Stimulated activated CD4-positive, alpha-beta T cell treated with anti-CD3 and anti-CD28 coated beads, Interleukin-12 subunit alpha, Interleukin-12 subunit beta, amount 100 ng/mL, for 48 hours (primary cell): ENCODE measurements at regions not wholly inside any gene's neighbourhood (a gene's known extent, or its start where the extent isn't known, plus 50 kb on each side); places are given as distances from the start of the nearest gene placed in this dataset.

Experiments
- DNase-seq, 3 donors: peaks; one replicate each; pipeline ENCODE4 v3.0.0-alpha.2; 2020; ENCODE audit warnings: low read depth in 2 of 3, low spot score in 1 of 3

DNA sequence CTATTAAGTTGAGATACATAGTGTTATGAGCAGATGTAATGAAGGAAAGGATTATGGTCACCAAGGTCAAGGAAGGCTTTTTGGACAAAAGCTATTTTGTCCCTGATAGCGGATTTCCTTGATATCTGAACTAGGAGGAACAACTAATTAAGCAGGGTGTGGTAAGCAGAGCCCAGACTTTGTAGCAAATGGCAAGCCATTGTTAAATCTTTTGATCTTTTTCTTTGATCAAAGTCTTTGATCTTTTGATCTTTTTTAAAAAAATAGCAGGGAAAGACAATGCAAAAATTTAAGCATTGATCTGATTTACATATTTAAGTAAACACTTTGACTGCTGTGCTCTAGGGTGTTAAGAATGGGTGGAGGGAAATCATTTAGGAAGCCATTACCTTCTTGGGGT lies 1242.0 kb downstream of the MAT2B start:
- no peak for DNase-seq

DNA sequence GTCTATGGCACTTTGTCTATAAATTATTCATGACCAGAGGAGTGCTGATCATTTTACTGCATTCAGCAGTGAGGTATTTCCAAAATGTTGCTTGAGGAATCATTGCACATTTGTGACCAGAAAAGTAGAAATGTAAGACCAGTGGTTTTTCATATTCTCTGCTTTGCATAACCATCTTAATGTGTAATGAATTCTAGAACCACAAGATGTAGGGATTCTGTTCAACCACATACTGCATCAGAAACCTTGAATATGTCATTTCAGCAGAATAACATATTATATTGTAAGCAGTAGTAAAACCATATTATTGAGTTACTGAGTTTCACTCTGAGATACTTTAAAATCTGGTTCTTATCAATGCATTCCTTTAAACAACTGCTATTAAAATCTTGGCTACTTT lies 1243.4 kb downstream of the MAT2B start:
- no peak for DNase-seq

DNA sequence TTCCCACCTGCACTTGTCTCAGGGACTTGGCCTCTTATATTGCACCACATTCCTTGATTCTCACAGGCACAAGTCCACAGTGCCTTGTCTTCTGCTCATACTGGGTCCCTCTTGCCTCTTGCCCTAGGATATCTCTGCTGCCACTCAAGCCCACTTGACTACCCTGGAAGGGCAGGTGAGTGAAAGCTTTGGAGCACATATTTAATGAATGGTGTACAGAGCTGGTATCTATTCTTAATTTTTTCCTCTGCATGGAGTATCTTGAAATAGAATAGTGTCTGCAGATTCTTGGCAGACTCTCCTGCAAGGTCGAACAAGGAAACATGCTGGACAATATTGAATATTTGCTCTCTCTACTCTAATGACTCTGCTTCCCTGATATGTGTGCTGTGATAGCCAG lies 1248.0 kb downstream of the MAT2B start:
- DNase-seq: no peak

DNA sequence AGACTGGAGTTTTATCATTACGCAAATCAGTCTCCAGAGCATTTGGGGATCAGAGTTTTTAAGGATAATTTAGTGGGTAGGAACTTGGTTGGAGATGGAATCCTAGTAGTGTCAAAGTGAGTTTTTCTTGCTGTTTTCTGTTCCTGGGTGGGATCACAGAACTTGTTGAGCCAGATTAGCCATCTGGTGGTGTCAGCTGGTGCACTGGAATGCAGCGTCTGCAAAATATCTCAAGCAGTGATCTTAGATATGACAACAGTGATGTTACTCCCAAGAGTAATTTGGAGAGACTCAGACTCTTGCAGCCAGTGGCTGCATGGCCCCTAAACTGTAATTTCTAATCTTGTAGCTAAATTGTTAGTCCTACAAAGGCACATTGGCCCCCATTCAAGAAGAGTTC lies 1257.8 kb downstream of the MAT2B start:
- DNase-seq: no peak

DNA sequence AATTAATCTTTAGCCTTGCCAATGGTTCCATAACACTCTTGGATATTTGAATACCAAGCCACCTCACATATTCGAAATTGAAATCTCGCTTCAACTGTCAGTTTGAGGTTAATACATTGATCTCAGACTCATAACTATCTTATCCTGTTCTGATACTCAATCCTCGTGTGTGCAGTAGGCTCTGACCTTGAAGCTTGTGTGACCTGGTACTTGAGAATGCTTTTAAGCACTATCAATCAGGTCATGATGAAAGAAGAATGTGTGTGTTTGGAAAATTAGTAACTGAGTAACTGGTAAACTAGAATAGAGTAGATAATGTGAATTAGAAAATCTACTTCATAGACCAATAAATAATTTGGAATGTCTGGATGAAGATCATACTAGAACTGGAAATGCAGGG lies 1266.7 kb downstream of the MAT2B start:
- DNase-seq: no peak

DNA sequence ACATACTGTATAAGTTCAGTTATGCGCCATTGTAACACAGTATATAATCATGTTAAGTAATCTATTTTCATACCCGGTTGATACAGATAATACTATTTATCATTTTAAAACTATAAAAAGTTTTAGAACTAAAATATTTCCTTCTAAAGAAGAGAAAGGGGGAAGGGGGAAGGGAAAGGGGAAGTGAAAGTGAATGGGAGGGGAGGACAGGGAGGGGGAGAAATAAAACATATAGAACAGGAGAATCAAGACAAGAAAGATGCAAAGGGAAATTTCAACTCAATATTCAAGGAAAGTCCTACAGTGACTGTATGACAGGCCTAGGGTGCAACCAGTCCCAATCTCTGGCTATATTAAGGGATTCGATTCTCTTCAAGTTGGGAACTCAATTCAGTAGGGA lies 1278.8 kb downstream of the MAT2B start:
- DNase-seq: no peak

DNA sequence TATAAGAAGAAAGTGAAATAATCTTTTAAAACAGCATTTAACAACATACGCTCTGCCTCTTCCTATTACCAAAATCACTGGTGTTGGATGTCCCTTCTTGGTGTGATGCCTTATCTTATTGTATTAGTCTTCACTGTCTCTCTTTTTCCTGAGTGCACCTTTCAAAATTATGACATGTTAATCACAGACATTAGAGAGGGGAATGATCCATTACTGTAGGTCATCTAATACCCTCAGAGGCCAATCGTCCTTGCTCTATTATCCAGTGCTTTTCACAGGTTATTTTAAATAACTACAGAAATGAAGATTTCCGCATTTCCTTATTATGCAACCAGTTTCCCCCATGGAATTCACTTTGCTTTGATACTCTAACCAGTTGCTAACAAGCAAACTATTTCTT lies 1292.7 kb downstream of the MAT2B start:
- DNase-seq: no peak

DNA sequence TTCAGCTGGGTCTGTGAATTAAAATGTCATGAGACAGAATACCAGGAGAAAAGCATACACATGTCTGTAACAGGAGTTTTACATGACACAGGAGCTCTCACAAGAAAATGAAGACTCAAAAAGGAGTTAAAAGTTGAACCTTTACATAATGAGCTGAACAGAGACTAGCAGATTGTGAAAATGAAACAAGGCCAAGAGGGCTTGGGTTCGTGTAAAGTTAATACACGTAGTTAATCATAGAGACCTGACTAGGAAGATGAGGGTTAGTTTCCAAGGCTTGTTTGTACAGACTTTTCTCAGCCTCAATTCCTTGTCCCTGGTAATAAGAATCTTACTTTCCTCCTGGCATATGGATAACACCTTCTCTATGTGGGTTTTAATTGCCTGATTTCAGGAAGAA lies 1294.0 kb downstream of the MAT2B start:
- no peak for DNase-seq

DNA sequence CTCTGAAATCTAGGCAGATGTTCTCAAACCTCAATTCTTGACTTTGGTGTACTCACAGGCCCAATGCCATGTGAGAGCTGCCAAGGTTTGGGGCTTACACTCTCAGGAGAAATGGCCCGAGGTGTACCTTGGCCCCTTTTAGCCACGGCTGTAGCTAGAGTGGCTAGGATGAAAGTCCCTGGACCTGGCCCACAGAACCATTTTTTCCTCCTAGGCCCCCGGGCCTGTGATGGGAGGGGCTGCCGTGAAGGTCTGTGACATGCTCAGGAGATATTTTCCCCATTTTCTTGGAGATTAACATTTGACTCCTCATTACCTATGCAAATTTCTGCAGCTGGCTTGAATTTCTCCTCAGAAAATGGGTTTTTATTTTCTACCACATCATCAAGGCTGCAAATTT lies 1296.5 kb downstream of the MAT2B start:
- no peak for DNase-seq

DNA sequence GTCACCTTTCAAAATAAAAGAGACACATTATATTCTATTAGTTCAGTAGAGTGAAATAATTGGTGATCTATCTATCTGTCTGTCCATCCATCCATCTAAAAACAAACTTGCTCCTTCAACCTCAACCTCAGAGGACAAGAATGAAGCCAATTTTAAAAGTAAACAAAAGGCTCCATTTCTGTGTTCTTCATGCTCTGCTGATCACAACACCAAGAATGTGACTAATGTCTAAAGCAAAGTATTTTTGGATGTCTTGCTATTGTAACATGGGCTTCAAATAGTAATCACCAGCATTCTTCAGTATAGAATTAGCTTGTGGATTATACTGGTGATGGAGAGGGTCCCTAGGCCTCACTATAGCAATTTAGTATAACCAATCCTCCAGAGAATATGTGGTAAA lies 1304.4 kb downstream of the MAT2B start:
- no peak for DNase-seq

DNA sequence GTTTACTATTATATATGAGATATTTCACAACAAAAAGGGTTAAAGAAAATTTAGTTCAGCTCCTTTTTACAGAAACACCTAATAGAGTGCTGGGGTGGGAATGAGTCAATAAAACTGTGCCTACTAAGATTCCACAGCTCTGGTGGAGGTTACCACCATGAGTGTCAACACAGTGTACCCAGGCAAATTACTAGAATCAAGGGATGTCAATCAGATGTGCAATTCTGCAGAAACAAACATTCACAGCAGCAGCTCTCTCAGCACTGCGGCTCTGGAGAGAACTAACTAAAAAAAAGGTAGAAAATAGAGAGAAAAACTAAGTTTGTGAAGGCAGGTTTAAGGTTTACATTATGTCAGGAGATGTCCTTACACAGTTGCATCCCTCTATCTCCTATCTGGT lies 1313.0 kb downstream of the MAT2B start:
- DNase-seq: no peak

DNA sequence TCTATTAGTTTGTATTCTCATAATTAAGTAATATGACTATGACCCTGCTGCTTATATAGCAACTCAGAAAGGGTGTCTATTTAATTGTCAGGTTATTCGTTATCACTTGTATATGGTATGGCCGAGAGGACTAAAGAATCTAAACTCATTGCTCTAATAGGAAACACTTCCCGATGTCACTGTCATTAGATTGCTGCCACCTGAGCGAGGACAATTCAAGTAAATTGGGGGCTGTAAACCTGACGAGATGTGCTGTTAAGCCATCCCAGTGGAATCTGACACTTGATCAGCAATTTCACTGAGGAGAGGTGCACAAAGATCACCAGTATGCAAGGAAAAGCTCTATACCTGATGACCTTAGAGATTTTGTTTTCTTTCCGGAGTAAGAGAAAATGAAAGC lies 1319.3 kb downstream of the MAT2B start:
- DNase-seq: no peak

DNA sequence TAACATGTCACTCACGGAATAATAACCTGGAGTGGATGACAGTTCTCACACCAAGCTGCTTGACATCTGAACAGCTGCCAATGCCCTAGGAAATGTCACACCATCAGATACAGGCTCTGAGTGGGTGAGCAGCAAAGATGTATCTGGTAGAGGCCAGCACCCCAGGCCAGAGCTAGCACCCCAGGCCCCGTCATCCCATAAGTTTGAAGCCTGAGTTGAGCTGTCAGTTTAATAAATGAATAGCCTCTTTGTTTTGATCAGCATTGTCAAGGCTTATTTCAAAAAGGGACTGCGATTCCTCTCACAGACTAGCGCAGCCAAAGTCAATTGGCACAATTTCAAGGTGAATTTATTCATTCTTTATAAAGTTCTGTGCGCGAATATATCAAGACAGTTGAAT lies 1327.1 kb downstream of the MAT2B start:
- DNase-seq: no peak

DNA sequence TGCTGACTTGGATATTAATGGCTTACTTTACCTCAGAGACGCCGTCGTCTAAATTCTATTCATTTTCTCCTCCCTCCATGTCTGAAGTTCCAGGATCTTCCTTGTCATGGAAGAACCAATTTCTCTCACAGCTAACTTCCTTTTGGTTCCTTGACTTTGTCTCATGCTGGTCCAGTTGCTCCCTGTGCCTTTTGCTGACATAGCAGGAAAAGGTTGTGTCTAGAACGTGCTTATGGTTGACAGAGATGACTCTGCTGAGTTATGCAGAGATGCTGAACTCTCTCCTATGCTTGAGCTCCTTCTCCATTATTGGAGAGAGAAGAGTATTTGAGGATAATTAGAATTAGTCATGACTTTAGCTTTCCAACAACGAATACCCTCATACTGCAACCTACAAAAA lies 1338.9 kb downstream of the MAT2B start:
- DNase-seq: no peak

DNA sequence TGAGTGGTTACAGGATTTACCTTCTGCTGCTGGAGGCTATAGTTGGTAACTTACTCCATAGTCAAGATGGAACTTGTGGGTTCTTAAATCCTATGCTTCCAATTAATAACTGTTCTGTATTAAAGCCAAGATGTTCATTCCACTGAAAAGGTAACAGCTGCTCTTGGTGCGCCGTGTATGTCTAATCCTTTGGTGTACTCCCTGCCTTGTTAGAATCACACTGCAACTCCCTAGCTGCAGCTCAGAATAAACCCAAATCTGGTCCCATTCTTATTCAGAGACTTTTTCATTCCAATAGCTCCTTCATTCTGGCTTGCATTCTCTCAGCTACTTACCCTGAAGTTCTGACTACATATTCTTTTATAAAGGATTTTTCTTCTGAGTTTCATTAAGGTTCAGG lies 1355.5 kb downstream of the MAT2B start:
- no peak for DNase-seq

DNA sequence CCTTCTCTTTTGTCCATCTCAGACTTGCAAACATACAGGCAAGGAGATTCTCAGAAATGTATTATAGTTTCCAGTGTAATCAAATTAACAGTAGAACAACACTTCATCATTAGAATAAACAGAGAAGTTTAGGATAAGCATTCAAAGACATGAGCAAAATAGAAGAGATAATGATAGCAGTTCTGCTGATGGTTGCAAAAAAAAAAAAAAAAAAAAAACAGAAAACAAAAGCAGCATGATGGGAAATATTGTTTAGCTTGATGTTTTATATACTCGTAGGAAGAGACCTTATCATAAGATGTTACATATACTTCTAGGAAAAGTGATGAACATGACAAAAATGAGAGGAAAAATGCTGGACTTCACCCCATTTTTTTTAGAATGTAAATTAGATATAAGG lies 1356.2 kb downstream of the MAT2B start:
- DNase-seq: no peak

DNA sequence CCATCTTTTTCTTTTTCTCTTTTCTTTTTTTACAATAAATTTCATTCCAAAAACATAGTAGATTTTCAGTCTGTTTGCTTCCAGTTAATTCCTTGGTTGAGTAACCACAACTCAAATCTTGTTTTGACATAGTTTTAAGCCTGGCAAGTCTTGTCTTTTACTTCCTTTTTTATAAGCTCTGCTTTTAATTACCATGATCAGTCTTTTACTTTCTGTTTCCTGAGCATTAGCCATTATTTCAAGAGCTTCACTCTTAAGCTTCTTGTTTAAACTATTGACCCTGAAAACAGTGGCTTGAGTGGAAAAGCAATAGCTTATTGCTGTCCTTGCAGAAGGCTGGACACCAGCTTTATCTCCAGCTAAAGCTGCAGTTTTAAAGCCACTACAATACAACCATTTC lies 1363.3 kb downstream of the MAT2B start:
- no peak for DNase-seq

DNA sequence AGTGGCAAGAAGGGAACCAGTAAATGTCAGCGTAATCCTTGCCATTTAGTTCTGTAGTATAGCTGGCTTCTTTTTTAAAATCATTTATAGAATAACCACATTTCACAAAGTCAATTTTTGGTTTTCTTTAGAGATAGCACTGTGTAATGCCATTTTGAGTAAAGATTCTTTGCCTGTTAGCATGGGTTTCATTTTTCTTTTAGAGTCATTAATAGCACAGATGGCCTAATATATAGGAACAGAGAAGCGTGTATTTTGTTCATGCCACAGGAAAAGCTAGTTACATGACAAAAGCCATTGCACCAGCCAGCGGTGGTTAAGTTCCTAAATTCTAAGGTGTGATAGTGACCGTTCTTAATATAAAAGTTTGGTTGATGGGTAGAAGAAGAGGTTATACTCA lies 1363.9 kb downstream of the MAT2B start:
- DNase-seq: no peak

DNA sequence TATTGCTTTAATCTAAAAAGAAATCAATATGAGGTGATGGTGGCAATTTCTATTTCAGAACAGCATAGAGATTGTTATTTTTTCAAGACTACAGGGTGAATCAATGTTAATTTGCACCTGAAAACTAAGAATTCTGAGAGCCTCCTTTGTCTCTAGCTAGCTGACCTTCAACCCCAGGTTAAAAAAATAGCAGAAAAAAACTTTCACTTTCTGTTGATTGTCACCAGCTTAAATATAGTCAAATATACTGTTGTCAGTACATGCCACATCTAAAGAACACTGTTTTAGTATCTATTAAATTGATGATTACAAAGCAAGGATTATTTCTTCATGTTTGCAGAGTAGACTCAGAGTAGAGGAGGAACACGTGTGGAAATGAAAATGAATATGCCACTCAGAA lies 1371.4 kb downstream of the MAT2B start:
- no peak for DNase-seq

DNA sequence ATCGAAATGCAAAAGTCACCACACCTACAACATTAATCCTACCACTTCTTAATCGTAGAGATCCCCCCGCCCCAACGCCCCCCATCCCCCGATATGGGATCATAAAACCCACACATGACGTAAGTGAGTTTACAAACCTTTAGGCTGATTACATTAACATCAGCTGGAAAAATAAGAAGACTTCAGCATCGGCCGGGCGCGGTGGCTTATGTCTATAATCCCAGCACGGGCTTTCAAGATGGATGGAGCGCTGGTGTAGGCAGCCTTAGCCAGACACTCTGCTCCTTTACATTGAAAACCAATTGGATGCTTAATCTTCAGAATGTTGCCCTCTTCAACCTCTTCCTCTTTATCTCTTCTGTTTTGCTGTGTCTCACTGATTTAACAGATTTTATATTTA lies 1376.0 kb downstream of the MAT2B start:
- no peak for DNase-seq

DNA sequence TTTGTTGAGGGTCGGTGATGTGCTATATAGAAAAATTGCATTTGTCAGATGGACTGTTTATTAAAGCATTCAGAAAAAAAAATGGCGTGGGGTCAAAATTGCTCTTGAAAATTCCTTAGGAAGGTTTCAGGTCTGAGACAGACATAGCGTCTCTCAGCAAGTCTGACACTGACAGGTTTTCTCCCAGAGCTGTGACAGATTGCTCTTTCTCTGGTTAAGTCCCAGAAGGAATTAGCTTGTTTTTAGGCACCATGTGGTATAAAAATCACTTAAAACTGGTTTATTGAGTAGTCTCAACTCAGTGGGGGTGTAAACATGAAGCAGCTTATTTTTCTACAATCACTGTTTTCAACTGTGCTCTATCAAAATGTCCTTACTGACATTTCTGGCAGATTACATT lies 1379.8 kb downstream of the MAT2B start:
- no peak for DNase-seq

DNA sequence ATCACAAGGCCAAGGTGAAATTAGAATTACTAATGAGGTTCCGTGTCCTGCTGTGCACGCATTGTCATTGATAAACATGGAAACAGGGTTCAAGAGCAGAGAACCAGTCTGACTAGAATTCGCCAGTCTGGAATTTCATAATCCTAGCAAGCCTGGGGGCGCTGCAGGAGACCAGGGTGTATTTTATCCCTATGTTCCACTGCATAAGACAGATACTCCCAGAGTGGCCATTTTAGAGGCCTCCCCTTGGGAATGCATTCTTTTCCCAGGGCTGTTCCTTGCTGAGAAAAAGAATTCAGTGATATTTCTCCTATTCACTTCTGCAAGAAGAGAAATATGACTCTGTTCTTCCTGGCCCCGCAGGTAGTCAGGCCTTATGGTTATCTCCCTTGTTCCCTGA lies 1387.7 kb downstream of the MAT2B start:
- no peak for DNase-seq

DNA sequence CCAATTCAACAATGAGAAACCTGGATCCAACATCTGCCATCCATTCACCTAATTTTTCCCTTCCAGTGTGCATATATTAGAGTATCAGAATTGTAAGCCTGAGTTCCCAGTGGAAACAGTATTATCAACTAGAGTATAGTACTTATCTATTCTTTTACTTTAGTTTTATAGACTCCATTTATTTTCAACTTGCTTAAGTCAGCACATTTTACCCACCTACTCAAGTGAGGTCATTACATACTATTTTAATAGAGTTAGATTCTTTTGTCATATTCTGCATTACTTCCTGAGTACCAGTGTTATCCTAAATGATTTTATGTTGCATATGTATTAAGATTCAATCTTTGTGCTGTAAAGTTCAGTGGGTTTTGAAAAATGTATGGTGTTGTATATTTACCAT lies 1393.3 kb downstream of the MAT2B start:
- DNase-seq: no peak

DNA sequence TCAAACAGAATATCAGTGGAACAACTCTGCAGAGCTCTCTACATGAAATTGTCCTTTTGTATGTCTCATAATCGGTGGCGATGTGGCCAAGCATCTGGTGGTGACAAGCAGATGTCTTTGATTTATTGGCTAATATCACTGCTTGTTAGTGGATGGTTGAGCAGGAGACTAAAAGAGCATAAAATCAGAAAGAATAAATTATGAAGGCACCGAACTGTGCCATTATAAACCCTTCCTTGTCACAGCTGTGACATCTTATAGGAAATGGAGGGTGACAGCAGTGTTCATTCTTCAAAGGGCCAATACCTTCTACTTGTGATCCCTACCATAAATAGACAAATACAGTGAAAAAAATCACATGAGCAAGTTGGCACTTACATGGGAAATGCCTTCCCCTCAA lies 1404.3 kb downstream of the MAT2B start:
- no peak for DNase-seq
